ENCODE measurements at regions not wholly inside any gene's neighbourhood (a gene's known extent, or its start where the extent isn't known, plus 50 kb on each side); places are given as distances from the start of the nearest gene placed in this dataset.

DNA sequence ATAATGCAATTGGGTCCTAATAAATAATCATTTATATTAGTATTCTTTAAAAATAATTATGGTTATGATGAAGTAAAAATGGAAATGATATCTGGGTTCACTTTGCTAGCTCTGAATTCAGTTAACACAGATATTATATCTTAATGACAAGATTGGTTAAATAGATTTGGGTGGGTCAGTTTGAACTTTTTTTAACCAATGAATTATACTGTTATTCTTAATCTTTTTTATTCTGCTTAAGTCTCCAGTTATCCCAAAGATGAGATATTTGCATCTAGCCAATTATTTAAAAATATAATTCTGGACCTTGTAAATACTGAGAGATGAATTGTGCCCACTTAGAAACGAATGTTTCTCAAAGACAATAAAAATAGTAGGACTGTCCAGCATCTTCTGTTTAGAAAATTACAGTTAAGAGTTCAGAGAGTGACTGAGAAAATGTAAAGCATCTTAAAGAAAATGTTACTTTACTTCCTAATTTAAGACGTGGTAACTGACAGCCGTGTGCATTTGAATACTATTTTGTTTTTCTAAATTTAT, 345.2 kb downstream of the USP25 start:
- no peak for DNase-seq

DNA sequence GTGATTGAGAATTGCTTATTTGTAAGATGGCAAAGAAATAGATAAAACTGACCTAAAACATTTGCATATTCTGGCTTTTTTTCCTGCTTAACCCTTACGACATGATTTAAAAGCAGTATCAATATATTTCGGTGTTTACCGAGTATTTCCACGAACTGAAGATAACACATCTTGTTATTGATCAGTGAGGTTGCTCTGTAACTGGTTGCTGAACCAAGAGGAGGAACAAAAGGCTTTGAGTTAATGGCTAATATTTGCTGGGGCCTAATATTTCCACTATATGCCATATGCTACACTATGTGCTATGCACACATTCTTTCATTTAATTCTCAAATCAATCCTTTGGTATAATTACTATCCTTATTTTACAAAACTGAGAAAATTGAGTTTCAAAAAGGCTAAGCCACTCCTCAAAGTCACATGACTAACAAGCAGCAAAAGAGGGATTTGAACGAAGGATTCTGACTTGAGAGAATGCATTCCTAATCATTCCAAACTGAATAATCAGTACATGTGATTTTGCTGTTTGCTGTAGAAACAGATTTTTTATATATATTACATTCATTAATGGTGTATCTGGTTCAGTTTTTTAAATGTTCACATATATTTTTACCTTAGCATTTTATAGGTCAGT, 346.0 kb downstream of the USP25 start:
- DNase-seq: no peak

DNA sequence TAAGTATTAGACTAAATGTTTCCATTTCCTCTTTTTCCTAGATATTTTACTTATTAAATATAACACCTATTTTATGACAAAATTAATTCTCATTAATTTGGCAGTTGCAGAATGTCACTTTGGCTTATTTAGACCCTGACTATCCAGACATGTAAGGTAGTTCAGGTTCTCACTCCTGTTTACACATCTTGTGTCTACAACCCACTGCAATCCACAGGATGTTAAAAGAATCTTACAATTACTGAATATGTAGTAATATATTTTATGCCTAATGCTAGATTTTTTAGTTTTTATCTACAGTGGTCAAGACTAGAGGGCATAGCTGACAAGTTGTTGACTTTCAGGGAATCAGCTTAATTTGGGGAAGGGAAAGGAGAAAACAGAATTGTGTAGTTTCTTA, 346.7 kb downstream of the USP25 start:
- no peak for DNase-seq

DNA sequence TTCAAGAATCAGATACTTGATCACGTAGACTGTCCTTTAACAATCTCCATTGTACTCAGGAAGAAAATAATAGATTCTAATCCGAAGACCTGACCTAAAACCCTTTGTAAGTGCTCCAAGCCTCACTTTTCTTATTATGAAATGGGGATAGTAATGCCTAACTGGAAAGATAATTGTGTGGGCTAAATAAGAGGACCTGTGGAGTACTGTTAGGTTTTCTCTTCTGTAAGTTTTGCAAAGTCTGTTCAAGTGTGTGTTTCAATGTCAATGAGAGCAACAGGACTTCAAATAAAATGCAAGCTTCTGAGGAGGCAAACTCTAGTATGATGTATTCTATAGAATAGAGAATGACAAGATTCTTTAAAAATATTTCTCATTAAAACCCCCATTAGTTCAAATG, 348.6 kb downstream of the USP25 start:
- no peak for DNase-seq

DNA sequence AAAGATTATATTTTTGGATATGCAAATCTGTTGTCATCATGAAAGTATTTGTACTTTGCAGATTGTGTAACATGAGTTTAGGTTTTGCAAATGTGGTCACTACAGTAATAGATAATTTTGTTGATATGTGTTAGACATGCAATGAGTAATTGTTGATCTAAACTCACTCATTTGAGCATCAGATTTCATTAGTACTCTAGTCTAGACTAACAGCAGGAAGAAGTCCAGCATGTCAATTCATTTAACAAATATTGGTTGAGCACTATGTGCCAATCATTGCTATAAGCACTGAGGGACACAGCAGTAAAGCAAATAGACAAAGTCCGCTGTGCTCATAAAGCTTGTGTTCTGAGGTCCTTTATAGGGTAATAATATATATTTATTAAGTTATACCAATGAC, 350.0 kb downstream of the USP25 start:
- no peak for DNase-seq

DNA sequence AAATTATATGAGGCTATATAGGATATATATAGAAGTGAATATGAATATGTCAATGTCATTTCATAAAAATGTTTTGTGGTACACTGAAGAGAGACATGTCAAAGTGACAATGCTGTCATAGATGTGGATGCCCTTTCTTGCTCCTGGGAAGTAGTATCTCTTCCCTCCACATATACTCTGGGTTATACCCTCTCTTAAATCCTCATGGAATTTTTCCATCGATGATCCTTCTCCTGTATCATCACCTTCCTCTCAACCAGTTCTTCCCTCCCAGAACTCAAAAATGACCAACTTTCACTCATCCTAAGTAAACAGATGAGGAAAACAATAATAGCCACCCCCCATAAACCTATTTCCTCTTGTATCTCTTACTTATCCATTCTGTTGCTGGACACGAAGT, 351.5 kb downstream of the USP25 start:
- no peak for DNase-seq

DNA sequence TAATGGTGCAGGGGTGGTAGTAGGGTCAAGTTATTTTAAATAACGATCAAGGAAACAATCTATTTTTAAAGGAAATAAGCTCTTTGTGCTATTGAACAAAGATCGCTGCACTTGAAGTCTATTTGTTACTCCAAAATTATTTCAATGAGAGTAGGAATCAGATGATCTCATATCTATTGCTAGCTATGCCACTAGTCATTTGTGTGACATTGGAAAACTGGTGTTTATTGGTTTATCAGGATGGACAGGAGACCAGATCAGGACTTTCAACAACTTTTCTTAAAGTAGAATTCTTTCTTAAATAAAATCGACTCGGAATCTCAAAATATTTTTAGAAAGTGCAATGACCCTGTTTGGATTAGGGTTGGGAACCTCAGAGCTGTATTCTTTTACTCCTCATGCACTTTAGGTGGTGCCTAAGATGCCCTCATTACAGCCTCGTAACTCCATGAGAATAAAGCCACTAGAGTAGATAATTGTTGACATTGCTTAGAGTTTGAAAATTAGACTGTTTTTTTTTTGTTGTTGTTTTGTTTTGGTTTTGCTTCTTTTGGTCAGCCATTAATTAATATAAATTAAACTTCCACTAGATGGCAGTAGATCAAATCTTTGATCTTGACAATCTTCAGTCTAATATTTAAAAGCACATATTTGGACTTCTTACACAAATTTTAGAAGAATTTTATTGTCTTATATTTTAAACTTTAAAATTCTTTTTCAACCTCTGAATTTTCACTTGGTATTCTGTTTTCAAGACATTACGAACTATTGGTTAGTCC, 352.4 kb downstream of the USP25 start:
- DNase-seq: no peak

DNA sequence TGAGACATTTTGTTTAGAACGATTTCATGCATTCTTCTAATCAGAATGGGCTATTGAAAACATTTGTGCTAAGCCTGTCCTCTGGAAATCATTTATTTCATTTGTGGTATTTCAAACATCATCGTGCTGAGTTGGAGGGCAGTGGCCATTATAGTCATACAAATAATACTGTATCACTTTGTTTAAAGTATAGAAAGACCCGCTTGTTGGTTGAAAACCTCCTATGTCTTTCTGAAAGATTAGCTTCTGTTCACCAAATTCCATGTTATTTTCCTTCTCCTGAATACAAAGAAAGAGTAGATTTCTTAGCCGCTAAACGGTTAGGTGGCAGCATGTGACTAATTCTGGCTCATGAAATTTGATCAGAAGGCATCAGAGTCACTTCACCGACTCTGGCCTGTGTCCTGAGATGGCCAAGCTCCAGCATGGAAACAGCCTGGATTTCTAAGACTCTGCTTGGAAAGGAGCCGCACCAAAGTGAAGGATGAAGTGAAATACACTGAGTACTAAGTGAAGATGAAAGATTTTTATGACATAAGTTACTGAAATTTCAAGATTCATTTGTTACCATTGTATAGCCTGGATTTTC, 355.1 kb downstream of the USP25 start:
- peak; percentile 85 for DNase-seq

DNA sequence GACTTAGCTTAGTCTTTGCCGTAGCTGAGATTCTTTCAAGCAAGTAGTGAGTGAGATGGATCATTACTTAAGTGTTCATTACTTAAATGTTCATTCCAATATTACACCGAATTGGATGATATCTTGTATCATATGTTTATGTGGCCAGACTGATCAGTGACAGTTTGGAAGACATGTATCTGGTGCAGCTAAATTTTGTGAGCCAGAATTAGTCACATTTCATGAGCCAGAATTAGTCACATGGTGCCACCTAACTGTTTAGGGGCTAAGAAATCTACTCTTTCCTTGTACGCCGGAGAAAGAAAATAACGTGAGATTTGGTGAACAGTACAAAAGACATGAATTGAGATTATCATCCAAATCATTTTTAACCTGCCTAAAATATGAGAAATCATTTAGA, 355.6 kb downstream of the USP25 start:
- no peak for DNase-seq

DNA sequence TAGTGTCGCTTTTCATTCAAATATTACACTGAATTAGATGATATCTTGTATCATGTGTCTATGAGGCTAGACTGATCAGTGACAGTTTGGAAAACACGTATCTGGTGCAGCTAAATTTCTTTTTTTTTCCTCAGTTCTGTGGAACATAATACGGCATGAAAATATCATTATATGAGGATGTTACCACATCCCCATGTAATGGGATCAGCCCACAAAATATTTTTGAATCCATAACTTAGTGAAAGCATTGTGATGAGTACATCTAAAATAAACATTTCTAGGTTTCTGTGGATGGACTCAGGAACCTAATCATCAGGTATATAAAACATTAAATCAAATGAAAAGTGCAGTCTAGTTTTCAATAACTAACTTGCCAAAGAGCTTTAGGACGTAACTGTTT, 356.3 kb downstream of the USP25 start:
- no peak for DNase-seq

DNA sequence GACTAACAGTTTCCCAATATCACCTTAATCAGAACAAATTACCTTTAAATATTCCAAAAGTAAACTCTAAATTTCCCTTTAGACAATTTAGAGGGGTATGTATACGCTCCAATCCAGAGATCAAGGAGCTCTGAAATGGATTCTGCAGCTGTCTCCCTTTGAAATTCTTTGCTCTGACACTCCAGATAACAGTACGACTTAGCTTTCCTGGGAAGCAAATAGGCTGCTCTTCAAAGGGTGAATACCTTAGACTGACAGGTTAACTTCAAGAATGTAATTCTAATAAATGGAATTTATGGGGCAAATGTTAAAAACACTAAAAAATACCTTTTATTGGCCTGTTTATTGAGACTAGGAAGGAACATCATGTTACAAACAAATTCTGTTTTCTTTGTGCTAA, 357.2 kb downstream of the USP25 start:
- DNase-seq: no peak

DNA sequence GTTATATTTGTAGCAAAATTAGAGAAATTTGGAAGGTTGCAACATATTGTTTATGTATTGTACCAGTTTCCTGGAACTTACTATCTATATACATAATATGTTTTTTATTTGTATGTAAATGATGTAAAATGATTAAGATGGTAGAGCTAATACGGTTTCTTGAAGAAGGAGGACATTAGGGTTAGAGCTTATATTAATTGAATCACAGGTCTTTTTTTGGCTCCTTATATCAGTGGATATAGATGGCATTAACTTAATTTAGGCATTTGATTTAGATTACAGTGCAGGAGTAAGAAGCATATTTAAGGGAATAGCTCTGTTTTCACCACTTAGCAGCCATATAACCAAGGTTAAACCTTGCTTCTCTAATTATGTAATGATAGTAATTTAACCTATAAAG, 357.7 kb downstream of the USP25 start:
- no peak for DNase-seq

DNA sequence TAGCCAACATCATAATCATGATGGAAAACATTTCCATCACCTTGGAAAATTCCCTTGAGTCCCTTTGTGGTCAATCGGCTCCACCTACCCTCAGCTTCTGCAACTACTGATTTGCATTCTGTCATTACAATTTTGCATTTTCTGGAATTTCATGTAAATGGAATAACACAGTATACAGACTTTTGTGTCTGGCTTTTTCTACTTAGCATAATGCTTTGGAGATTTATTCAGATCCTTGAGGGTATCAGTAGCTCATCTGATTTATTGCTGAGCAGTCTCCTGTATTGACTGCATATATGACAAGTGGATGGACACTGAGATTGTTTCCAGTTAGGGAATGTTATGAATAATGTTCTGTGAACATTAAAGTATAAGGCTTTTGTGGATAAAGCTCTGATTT, 358.3 kb downstream of the USP25 start:
- DNase-seq: no peak

DNA sequence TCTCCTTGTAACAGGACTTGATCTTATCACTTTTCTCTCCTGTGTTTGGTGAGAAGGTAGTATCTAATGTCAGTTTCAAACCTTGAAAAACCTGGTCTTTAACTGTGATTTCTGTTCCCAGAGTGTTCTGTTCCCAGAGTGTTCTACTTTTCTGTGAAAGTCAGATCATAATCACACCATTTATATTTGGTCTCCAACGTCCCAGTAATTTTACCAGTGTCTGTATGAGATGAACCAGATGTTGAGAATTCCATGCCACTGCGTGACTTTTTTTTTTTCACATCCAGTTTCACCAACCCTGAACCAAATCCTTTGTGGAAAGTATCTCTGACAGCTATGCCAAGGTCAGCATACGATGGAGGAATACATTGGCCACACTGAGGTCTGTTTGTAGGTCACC, 365.2 kb downstream of the USP25 start:
- DNase-seq: no peak

DNA sequence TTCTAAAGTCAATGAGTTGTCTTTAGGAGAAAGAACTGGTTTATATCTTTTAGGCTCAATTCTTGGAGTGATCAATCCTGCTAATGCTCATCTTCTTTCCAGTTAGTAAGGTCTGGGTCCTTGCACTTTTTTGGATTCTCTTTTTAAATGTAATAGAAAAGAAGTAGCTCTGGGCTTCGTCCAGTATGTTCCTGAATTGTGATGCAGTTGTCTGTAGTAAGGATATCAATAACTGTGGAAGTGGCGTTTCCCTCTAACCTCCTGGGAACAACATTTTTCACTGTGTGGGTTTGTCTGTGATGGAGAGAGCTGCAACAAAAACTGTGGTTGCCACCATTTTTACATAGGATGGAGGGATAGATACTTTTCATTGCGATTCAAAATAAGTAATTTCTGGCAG, 367.2 kb downstream of the USP25 start:
- no peak for DNase-seq

DNA sequence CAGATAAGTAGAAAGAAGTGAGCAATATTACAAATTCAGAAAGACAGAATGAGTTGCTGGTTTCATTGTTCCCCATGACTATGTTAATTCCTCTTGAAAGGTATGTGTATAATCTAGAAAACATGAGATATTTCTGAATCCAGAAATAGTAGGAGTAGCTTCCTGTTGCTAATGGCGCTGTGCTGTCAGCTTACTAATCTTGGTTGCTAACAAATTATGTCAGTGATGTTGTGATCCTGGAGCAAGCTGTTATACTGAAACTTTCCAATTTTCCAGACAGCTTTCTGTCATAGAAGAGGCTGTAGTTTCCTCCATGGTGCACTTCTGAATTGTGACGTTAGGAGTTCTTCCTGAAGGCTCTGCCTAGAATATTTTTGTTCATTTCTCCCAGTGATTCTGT, 372.3 kb downstream of the USP25 start:
- no peak for DNase-seq

DNA sequence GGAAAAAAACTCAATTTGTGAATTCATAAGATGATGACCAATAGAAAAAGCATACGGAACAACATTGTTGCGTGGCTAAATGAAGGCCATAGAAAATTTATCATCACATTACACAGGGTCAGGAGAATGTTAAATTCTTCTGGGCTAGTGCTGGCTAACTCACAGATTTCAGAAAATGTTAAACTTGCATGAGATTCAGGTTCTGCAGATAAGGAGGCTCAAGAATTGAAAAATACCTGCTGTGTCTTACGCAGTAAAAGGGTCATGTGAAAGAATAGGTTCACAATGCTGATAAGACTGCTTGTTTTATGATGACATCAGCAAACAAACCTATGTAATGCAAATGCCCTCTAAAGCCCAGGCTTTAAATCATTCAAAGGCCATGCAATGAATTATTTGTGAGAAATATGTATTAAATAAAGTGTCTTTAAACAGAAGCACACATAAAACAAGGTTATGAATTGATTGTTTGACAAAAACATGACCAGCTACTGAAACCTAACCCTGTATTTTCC, 378.8 kb downstream of the USP25 start:
- DNase-seq: no peak

DNA sequence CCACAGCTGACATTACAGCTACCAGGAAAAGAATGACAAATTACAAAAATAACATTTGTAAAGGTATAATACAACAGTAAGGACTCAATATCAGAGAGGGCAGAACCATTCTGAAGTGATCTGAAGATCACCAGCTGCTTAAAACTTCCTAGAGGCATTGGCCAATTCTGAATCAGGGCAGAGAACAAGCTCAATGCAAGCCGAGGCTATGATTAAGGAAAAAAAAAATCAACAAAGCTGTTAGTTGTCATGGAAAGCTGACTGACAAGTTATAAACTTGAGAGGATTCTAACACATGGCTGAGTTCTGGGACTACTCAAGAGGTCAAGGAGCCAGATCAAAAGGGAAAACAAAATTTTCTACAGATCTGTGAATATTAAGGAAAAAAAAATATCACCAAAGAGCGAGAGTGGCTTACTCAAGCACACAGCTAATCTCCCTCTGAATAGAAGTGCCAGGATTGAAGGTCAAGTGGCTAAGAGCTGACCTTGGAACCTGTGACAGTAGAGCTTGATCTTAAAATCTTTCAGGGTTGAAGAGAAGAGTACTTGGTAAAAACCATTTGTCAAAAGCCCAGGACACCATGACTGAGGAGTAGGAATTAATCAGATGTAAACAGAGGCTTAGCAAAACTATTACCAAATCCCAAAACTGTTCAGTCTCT, 383.4 kb downstream of the USP25 start:
- DNase-seq: no peak

DNA sequence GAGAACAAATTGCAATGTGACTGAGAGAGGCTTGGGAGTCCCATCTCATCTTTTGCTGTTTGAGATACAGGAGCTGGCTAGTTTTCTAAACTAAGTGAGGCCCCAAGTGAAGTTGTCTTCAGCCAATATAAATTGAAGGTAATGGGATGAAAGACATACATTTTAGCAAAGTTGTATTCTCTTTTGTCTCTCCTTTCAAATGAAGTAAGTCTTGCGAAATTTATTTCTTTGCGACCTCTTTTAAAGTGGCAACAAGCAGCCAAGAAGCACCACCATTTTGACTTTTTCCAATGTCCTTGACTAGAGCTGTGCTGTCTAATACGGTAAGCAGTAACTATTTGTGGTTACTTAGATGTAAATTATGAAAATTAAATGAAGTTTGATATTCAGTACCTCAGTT, 385.7 kb downstream of the USP25 start:
- DNase-seq: no peak

DNA sequence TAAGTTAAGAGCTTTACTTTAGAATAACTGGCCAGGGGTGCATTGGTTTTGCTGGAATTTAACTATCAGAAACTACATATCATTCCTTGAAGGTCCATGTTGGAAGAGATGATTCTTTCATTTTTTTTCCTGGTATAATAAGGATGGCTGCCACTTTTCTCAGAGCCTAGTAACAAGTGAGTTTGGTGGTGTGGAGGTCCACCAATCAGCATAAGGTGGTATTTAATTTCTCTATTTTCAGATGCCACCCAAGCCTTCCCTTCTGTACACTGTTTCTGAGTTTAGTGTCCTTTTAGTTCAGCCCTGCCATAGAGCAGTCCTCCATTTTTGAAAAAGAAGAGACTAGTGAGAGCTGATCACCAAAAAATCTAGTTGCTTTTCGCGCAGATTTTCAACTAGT, 386.3 kb downstream of the USP25 start:
- DNase-seq: no peak

DNA sequence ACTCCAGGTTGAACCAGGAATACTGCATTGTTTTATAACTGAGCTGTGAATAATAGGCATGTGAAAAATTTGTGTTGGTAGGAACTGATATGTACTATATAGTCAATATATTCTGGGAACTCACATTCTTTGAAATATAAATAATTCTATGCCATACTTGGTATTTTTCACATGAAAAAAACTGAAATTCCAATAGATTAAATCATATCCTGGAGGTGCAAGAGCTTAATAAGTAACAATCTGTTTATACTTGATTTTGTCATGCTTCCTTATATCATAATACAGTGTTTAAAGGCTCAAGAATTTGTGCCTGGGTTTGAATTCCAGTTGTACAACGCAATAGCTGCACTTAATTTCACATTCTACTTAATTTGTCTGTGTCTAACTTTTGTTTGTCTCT, 387.0 kb downstream of the USP25 start:
- no peak for DNase-seq

DNA sequence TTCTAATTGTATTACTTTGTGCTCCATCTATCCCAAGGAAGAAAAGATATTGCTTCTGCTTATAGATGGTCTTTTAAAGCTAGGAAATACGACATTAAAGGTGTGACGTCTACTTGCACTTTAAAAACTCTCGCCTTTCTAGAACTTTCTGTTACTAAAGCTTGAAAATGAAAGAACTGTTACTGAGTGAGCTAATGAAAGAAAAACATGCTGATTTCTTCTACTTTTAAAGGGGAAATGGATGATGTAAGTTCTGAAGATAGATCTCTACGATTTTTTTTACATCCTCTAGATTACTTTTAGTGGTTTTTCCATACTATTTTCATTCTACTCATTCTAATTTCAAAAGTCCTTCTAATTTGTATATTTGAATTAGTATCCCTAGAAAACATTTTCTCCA, 387.5 kb downstream of the USP25 start:
- no peak for DNase-seq

DNA sequence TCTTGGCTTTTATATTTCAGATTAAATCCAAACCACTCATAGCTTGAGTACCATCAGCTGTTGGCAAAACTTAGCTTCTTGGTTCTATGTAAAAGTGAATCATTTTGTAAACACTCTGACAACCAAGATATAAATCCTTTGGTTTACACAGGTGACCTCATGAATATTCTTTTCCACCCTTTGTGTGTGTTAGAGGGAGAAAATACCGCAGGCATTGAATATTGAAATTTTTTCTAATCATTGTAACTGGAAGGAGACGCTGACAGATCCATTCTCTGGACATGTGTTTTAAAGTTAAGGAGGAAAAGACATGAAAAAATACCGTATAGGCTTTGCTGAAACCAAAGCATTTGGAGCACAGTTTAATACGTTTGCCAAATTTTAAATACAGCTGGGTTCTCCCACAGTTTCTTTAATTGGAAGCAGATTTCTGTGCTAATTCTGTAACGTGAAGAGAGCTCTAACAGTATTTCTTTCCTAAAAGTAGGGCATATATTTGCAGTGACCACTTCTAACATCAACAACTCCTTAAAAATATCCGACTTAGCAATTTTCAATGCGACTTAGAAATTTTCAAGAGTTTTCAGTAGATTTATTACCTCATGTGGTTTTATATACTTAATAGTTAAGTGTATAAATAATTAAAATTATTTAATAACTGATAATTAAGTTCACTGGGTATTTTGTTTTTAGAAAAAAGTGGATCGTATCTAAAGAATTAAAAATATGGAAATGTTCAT, 388.2 kb downstream of the USP25 start:
- DNase-seq: no peak
